Parathyroid adenoma (tissue), 2 donors: ENCODE measurements at regions not wholly inside any gene's neighbourhood (a gene's known extent, or its start where the extent isn't known, plus 50 kb on each side); places are given as distances from the start of the nearest gene placed in this dataset.

ENCODE experiments used
- H2AFZ ChIP-seq: fragments of 300-600 bp; sonication (generic); one replicate; pipeline ENCODE4 v1.7.0; 2017; ENCODE audit warnings: antibody characterized with exemption, mild to moderate bottlenecking
- H3K27ac ChIP-seq: fragments of 300-600 bp; sonication (generic); one replicate; pipeline ENCODE4 v1.7.0; 2017
- H3K27me3 ChIP-seq: fragments of 300-600 bp; sonication (generic); one replicate; pipeline ENCODE4 v1.7.0; 2017; ENCODE audit warnings: low read length; ENCODE audit not compliant: control insufficient read depth, insufficient read depth
- H3K36me3 ChIP-seq: fragments of 300-600 bp; sonication (generic); one replicate; pipeline ENCODE4 v1.7.0; 2017; ENCODE audit warnings: low read length; ENCODE audit not compliant: control insufficient read depth, insufficient read depth
- H3K4me1 ChIP-seq: fragments of 300-600 bp; sonication (generic); one replicate; pipeline ENCODE4 v1.7.0; 2017; ENCODE audit warnings: control low read depth
- H3K4me2 ChIP-seq: fragments of 300-600 bp; sonication (generic); one replicate; pipeline ENCODE4 v1.7.0; 2017; ENCODE audit warnings: low read length
- H3K4me3 ChIP-seq: fragments of 300-600 bp; sonication (generic); one replicate; pipeline ENCODE4 v1.7.0; 2017; ENCODE audit warnings: low read depth, low read length
- H3K79me2 ChIP-seq: fragments of 300-600 bp; sonication (generic); one replicate; pipeline ENCODE4 v1.7.0; 2017; ENCODE audit warnings: control low read depth
- H3K9ac ChIP-seq: fragments of 300-600 bp; sonication (generic); one replicate; pipeline ENCODE4 v1.7.0; 2017; ENCODE audit warnings: mild to moderate bottlenecking
- H3K9me3 ChIP-seq: fragments of 300-600 bp; sonication (generic); one replicate; pipeline ENCODE4 v1.7.0; 2017; ENCODE audit warnings: low read length; ENCODE audit not compliant: control insufficient read depth
- TF ChIP-seq, protein P1 (sequence below): fragments of 300-600 bp; sonication (generic); IDR thresholded peaks from one replicate; pipeline ENCODE4 v1.7.0; 2017; ENCODE audit warnings: antibody characterized with exemption, mild to moderate bottlenecking
- donor health status: primary hyperparathyroidism.

DNA sequence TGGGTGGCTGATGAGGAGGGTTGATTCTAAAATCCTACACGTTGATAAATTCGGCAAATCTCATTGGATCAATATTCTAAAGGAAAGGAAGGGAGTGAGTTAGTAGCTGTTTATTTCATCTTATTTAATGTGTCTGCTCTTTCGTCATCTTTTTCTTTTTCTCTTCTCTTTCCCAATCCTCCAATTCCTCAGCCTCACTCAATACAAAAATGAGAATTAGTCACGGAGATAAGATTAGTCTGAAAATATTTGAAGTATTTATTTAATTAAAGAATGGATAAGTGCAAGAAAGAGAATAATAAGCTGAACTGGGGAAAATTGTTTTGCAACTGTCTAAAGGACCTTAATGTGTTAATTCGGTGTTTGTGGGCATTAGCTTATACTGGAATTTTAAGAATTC is 1095.1 kb downstream of the DTWD2 start:
- Histone ChIP-seq H3K9me3 (no peaks in the 10 kb centered on the region), H3K4me3 (no peak overlapping the region), H3K36me3 (no peaks in the 10 kb centered on the region), H3K4me1 (no peaks in the 10 kb centered on the region), H3K9ac (no peak overlapping the region), H3K27me3 (no peaks in the 10 kb centered on the region), H3K4me2 (no peak overlapping the region), H3K79me2 (no peaks in the 10 kb centered on the region), H2AFZ (no peak overlapping the region), H3K27ac (no peak overlapping the region)
- TF ChIP-seq, protein P1, sequence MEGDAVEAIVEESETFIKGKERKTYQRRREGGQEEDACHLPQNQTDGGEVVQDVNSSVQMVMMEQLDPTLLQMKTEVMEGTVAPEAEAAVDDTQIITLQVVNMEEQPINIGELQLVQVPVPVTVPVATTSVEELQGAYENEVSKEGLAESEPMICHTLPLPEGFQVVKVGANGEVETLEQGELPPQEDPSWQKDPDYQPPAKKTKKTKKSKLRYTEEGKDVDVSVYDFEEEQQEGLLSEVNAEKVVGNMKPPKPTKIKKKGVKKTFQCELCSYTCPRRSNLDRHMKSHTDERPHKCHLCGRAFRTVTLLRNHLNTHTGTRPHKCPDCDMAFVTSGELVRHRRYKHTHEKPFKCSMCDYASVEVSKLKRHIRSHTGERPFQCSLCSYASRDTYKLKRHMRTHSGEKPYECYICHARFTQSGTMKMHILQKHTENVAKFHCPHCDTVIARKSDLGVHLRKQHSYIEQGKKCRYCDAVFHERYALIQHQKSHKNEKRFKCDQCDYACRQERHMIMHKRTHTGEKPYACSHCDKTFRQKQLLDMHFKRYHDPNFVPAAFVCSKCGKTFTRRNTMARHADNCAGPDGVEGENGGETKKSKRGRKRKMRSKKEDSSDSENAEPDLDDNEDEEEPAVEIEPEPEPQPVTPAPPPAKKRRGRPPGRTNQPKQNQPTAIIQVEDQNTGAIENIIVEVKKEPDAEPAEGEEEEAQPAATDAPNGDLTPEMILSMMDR: no peak

DNA sequence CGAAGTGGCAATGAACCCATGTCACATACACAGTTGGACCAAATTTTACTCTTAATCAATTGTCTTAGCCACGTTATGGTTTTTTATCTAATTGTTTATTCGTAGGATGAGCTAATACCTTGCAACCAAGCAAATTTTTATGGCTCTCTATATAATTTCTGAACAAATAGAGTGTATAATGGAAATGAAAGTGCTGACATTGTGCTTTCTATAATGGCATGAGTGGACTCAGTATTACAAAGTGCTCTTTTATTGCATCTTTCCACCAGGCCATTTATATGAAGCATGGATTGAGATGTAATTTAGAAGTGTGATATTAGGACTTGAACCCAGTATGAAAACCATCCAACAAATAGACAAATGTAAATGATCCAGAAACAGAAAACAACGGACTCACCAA is 1096.0 kb downstream of the DTWD2 start:
- Histone ChIP-seq H3K9ac (no peak overlapping the region), H3K4me3 (no peak overlapping the region), H3K4me1 (no peaks in the 10 kb centered on the region), H3K27me3 (no peaks in the 10 kb centered on the region), H2AFZ (no peak overlapping the region), H3K4me2 (no peak overlapping the region), H3K9me3 (no peaks in the 10 kb centered on the region), H3K36me3 (no peaks in the 10 kb centered on the region), H3K27ac (no peak overlapping the region), H3K79me2 (no peaks in the 10 kb centered on the region)
- TF ChIP-seq, protein P1: no peak

DNA sequence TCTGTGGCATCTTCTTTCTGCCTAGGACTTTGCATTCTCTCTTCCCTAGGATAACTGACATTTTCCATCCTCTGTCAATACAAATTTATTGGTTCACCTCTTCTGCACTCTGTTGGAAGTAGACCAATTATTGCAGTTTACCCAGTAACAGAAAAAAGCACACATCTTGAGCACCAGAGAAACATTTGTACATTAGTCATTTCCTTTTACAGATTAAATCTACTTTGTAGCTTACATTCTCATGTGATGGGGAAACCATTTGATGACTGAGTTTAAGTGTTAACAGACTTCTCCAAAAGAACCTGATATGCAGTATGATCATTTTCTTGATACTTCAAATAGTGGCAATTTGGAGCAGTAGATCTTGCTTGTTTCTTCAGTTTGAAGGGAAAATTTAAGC is 1098.8 kb downstream of the DTWD2 start:
- H2AFZ ChIP-seq: no peak overlapping the region
- H3K9ac ChIP-seq: no peak overlapping the region
- H3K4me3 ChIP-seq: no peak overlapping the region
- no peaks in the 10 kb centered on the region for H3K27me3 ChIP-seq
- no peaks in the 10 kb centered on the region for H3K36me3 ChIP-seq
- no peak overlapping the region for H3K27ac ChIP-seq
- TF ChIP-seq, protein P1: no peak
- H3K4me1 ChIP-seq: no peaks in the 10 kb centered on the region
- H3K79me2 ChIP-seq: no peaks in the 10 kb centered on the region
- H3K9me3 ChIP-seq: no peaks in the 10 kb centered on the region
- no peak overlapping the region for H3K4me2 ChIP-seq

DNA sequence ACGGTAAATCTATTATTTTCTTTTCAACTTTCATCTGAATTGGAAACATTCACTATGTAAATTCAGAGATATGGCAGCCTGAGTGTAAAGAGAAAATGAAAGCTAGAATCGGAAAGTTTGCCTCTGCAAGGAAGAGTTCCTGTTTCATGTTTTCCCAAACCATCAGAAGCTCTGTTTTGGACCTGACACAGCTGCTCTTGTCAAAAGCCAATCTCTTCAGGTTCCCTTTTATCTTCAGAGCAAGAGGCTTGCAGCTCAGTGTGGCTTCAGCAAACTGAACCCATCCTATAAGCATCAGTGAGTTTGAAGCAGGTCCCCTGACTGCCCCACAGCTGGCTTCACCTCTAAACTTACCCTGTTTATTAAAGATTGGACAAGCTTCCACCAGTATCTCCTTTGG is 1099.7 kb downstream of the DTWD2 start:
- Histone ChIP-seq H3K4me1 (no peaks in the 10 kb centered on the region), H2AFZ (no peak overlapping the region), H3K79me2 (no peaks in the 10 kb centered on the region), H3K9ac (no peak overlapping the region), H3K9me3 (no peaks in the 10 kb centered on the region), H3K27me3 (no peaks in the 10 kb centered on the region), H3K27ac (no peak overlapping the region), H3K4me3 (no peak overlapping the region), H3K36me3 (no peaks in the 10 kb centered on the region), H3K4me2 (no peak overlapping the region)
- TF ChIP-seq, protein P1: no peak

DNA sequence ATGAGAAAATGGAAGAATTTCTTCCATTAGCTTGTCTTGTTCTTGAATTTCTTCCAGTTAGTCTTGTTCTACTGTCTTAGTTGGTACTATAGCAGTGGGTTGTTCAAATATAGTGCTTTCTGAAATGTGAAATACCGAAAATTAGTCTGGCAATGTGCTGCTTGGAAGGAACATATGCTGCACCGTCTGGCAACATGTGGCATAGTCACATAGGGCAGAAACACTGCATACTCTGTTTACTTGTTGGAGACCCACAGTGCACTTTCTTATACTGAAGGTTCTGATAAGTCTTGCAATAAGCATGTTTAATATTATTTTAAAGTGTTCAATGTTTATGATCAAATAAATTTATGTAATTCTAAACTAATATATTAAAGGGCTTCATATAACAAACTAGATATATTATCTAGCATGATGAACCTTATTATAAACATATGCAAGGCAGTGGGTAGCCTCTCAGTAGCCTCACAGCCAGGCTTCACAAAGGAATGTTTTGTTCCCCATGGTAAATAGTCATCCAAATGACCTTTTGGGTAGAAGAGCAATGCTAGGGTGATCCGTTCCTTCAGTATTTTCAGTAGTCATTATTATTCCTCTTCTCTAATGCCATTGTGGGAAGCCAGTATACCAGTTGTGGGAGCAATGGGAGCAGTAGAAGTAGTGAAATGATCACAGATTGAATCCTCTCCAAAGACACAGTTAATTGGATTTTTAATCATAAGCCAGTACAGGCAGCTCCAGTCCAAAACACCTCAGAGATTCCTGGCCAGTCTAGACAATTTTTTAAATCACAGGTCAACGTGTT is 1106.7 kb downstream of the DTWD2 start:
- Histone ChIP-seq H3K27me3 (no peaks in the 10 kb centered on the region), H3K27ac (no peak overlapping the region), H3K36me3 (no peaks in the 10 kb centered on the region), H3K9ac (no peak overlapping the region), H3K4me1 (no peaks in the 10 kb centered on the region), H3K79me2 (no peaks in the 10 kb centered on the region), H3K4me3 (no peak overlapping the region), H3K9me3 (no peaks in the 10 kb centered on the region), H2AFZ (no peak overlapping the region), H3K4me2 (no peak overlapping the region)
- TF ChIP-seq, protein P1: no peak
